ENCODE measurements at regions not wholly inside any gene's neighbourhood (a gene's known extent, or its start where the extent isn't known, plus 50 kb on each side); places are given as distances from the start of the nearest gene placed in this dataset.

DNA sequence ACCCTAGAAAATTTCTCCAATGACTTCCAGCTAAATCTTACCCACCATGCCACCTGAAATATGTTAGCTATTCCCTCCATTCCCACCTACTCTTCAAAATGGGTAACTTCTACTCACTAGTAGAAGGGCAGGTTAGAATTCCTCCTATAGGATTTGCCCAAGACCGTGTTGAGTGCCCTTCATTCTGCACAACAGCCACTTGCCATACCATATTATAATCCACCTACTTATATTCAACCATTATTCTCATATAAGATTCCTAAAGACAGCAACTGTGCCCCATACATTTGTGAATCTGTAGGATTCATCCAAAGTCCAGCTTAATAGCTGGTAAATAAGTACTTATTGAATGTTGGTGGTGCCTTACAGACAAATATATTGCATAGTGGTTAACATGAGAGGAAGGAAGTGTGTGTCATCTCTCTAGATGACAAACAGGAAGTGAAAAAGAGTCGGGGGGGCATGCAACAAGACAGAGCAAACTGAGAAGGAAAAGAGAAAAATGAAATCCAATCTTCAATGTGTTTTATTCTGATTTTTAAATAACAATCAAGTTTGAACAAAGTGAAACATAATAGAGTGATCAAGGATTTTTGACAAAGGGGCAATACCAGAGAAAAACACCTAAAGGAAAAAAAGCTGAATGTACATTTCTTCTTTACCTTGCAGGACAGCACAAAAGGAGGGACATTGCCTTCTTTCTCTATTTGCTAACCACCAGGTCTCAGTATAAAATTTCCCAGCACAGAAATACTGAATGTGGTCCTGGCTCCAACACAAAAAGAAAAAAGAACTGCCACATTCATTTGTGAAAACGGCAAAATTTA lies 389.3 kb upstream of the USP15 start:
- no peak for ATAC-seq
- no peak overlapping the region for H3K4me3 Mint-ChIP-seq
- TF ChIP-seq ZNF396 (CRISPR knock-in tag; IDR thresholded peaks at IDR 0.05; ENCODE audit: borderline replicate concordance) (no peak), MYBL2 (CRISPR knock-in tag; IDR thresholded peaks at IDR 0.05) (no peak), SMAD3 (CRISPR knock-in tag; IDR thresholded peaks at IDR 0.05; ENCODE audit: borderline replicate concordance) (no peak), SP1 (CRISPR knock-in tag; conservative IDR thresholded peaks at IDR 0.05) (no peak), ATF1 (CRISPR knock-in tag; IDR thresholded peaks at IDR 0.05) (no peak)
- TF ChIP-seq, protein P1, sequence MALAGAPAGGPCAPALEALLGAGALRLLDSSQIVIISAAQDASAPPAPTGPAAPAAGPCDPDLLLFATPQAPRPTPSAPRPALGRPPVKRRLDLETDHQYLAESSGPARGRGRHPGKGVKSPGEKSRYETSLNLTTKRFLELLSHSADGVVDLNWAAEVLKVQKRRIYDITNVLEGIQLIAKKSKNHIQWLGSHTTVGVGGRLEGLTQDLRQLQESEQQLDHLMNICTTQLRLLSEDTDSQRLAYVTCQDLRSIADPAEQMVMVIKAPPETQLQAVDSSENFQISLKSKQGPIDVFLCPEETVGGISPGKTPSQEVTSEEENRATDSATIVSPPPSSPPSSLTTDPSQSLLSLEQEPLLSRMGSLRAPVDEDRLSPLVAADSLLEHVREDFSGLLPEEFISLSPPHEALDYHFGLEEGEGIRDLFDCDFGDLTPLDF (CRISPR knock-in tag; IDR thresholded peaks at IDR 0.05) = no peak
- TF ChIP-seq, protein P2, sequence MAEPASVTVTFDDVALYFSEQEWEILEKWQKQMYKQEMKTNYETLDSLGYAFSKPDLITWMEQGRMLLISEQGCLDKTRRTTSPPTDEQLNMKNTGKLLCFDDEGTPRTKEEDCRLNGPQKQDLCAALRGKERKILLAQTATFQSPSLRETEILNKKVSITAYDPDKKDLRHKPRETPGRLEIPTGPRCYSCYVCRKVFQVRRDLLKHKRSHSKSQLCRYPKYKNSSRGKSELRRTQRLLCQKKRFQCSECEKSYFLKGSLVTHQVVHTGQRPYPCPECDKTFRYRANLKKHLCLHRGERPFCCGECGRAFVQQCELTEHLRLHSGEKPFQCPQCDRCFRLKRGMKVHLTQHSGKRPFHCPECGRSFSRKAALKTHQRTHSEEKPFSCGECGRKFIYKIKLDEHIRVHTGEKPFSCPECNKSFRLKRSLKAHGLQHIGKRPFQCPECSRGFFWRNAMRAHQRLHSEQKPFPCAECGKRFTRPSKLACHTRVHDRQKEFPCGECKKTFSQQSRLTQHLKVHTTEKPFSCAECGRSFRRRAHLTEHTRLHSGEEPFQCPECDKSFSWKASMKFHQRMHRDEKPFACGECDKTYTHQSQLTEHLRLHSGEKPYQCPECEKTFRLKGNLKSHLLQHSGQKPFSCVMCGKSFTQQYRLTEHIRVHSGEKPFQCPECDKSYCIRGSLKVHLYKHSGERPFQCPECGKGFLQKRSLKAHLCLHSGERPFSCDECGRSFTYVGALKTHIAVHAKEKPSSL (CRISPR knock-in tag; conservative IDR thresholded peaks at IDR 0.05) = no peak
- TF ChIP-seq, protein P3, sequence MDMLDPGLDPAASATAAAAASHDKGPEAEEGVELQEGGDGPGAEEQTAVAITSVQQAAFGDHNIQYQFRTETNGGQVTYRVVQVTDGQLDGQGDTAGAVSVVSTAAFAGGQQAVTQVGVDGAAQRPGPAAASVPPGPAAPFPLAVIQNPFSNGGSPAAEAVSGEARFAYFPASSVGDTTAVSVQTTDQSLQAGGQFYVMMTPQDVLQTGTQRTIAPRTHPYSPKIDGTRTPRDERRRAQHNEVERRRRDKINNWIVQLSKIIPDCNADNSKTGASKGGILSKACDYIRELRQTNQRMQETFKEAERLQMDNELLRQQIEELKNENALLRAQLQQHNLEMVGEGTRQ (CRISPR knock-in tag; IDR thresholded peaks at IDR 0.05) = no peak
- TF ChIP-seq, protein P4, sequence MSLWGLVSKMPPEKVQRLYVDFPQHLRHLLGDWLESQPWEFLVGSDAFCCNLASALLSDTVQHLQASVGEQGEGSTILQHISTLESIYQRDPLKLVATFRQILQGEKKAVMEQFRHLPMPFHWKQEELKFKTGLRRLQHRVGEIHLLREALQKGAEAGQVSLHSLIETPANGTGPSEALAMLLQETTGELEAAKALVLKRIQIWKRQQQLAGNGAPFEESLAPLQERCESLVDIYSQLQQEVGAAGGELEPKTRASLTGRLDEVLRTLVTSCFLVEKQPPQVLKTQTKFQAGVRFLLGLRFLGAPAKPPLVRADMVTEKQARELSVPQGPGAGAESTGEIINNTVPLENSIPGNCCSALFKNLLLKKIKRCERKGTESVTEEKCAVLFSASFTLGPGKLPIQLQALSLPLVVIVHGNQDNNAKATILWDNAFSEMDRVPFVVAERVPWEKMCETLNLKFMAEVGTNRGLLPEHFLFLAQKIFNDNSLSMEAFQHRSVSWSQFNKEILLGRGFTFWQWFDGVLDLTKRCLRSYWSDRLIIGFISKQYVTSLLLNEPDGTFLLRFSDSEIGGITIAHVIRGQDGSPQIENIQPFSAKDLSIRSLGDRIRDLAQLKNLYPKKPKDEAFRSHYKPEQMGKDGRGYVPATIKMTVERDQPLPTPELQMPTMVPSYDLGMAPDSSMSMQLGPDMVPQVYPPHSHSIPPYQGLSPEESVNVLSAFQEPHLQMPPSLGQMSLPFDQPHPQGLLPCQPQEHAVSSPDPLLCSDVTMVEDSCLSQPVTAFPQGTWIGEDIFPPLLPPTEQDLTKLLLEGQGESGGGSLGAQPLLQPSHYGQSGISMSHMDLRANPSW (CRISPR knock-in tag; conservative IDR thresholded peaks at IDR 0.05; ENCODE audit: low read depth) = no peak
- TF ChIP-seq, protein P5, sequence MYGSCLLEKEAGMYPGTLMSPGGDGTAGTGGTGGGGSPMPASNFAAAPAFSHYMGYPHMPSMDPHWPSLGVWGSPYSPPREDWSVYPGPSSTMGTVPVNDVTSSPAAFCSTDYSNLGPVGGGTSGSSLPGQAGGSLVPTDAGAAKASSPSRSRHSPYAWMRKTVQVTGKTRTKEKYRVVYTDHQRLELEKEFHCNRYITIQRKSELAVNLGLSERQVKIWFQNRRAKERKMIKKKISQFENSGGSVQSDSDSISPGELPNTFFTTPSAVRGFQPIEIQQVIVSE (CRISPR knock-in tag; IDR thresholded peaks at IDR 0.05; ENCODE audit: borderline replicate concordance) = no peak
- TF ChIP-seq, protein P6, sequence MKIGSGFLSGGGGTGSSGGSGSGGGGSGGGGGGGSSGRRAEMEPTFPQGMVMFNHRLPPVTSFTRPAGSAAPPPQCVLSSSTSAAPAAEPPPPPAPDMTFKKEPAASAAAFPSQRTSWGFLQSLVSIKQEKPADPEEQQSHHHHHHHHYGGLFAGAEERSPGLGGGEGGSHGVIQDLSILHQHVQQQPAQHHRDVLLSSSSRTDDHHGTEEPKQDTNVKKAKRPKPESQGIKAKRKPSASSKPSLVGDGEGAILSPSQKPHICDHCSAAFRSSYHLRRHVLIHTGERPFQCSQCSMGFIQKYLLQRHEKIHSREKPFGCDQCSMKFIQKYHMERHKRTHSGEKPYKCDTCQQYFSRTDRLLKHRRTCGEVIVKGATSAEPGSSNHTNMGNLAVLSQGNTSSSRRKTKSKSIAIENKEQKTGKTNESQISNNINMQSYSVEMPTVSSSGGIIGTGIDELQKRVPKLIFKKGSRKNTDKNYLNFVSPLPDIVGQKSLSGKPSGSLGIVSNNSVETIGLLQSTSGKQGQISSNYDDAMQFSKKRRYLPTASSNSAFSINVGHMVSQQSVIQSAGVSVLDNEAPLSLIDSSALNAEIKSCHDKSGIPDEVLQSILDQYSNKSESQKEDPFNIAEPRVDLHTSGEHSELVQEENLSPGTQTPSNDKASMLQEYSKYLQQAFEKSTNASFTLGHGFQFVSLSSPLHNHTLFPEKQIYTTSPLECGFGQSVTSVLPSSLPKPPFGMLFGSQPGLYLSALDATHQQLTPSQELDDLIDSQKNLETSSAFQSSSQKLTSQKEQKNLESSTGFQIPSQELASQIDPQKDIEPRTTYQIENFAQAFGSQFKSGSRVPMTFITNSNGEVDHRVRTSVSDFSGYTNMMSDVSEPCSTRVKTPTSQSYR (CRISPR knock-in tag; IDR thresholded peaks at IDR 0.05) = no peak
- TF ChIP-seq, protein P7, sequence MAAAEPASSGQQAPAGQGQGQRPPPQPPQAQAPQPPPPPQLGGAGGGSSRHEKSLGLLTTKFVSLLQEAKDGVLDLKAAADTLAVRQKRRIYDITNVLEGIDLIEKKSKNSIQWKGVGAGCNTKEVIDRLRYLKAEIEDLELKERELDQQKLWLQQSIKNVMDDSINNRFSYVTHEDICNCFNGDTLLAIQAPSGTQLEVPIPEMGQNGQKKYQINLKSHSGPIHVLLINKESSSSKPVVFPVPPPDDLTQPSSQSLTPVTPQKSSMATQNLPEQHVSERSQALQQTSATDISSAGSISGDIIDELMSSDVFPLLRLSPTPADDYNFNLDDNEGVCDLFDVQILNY (CRISPR knock-in tag; IDR thresholded peaks at IDR 0.05) = no peak
- TF ChIP-seq, protein P8, sequence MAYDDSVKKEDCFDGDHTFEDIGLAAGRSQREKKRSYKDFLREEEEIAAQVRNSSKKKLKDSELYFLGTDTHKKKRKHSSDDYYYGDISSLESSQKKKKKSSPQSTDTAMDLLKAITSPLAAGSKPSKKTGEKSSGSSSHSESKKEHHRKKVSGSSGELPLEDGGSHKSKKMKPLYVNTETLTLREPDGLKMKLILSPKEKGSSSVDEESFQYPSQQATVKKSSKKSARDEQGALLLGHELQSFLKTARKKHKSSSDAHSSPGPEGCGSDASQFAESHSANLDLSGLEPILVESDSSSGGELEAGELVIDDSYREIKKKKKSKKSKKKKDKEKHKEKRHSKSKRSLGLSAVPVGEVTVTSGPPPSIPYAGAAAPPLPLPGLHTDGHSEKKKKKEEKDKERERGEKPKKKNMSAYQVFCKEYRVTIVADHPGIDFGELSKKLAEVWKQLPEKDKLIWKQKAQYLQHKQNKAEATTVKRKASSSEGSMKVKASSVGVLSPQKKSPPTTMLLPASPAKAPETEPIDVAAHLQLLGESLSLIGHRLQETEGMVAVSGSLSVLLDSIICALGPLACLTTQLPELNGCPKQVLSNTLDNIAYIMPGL (CRISPR knock-in tag; IDR thresholded peaks at IDR 0.05) = no peak

More for the DNA sequence above, 389.3 kb upstream of the USP15 start:
- DNase-seq (ENCODE audit: low spot score) = no peak
- POLR2A ChIA-PET = no interaction called here
- H3K27me3 Mint-ChIP-seq (ENCODE audit: low read depth) = no peaks in the 10 kb centered on the region
- no peaks in the 10 kb centered on the region for H3K36me3 Mint-ChIP-seq
- CTCF ChIA-PET = no interaction called here
- no peaks in the 10 kb centered on the region for H3K4me1 Mint-ChIP-seq
- H3K27ac Mint-ChIP-seq = no peak overlapping the region
- no peaks in the 10 kb centered on the region for H3K9me3 Mint-ChIP-seq
